Endothelial cell (in vitro differentiated cells): ENCODE measurements at regions not wholly inside any gene's neighbourhood (a gene's known extent, or its start where the extent isn't known, plus 50 kb on each side); places are given as distances from the start of the nearest gene placed in this dataset.

Experiments
- DNase-seq: peaks from one replicate; pipeline ENCODE4 v3.0.0; 2021; ENCODE audit warnings: low spot score
- H3K27ac Mint-ChIP-seq: one replicate; pipeline ENCODE4 v1.8.0; 2021; ENCODE audit warnings: mixed read lengths, inconsistent platforms; ENCODE audit not compliant: unreplicated experiment
- H3K27me3 Mint-ChIP-seq: one replicate; pipeline ENCODE4 v1.8.0; 2021; ENCODE audit warnings: mild to moderate bottlenecking, moderate library complexity, mixed read lengths, inconsistent platforms; ENCODE audit not compliant: unreplicated experiment
- H3K36me3 Mint-ChIP-seq: one replicate; pipeline ENCODE4 v1.8.0; 2021; ENCODE audit warnings: mild to moderate bottlenecking, low read depth, mixed read lengths, inconsistent platforms; ENCODE audit not compliant: unreplicated experiment
- H3K4me1 Mint-ChIP-seq: one replicate; pipeline ENCODE4 v1.8.0; 2021; ENCODE audit warnings: mild to moderate bottlenecking, mixed read lengths, inconsistent platforms; ENCODE audit not compliant: unreplicated experiment
- H3K4me3 Mint-ChIP-seq: one replicate; pipeline ENCODE4 v1.8.0; 2021; ENCODE audit warnings: mild to moderate bottlenecking, mixed read lengths, inconsistent platforms; ENCODE audit not compliant: unreplicated experiment
- H3K9me3 Mint-ChIP-seq: one replicate; pipeline ENCODE4 v1.8.0; 2021; ENCODE audit warnings: mixed read lengths, inconsistent platforms; ENCODE audit not compliant: unreplicated experiment
- CTCF ChIP-seq: fragments of 200-600 bp; sonication (generic); IDR thresholded peaks from one replicate; pipeline ENCODE4 v1.5.0; 2021; ENCODE audit warnings: antibody characterized with exemption; ENCODE audit not compliant: unreplicated experiment

- Mint-ChIP-seq H3K9me3 (peaks cover 6% of the 10 kb centered on the region), H3K4me3 (no peak overlapping the region), H3K4me1 (no peaks in the 10 kb centered on the region), H3K27ac (no peak overlapping the region), H3K36me3 (no peaks in the 10 kb centered on the region), H3K27me3 (no peaks in the 10 kb centered on the region)
- no peak for TF ChIP-seq CTCF
- no peak for DNase-seq
Observed at GRCh38 chr5:163366757-163367156, 70.6 kb upstream of the CCNG1 start.

- Mint-ChIP-seq H3K4me1 (no peaks in the 10 kb centered on the region), H3K27ac (no peak overlapping the region), H3K9me3 (peaks cover 6% of the 10 kb centered on the region), H3K4me3 (no peak overlapping the region), H3K27me3 (no peaks in the 10 kb centered on the region), H3K36me3 (no peaks in the 10 kb centered on the region)
- DNase-seq: no peak
- no peak for TF ChIP-seq CTCF
Observed at GRCh38 chr5:163369776-163370385, 67.5 kb upstream of the CCNG1 start.

- no peak for DNase-seq
- no peak for TF ChIP-seq CTCF
- no peak overlapping the region for H3K4me3 Mint-ChIP-seq
- H3K27ac Mint-ChIP-seq: no peak overlapping the region
- no peaks in the 10 kb centered on the region for H3K27me3 Mint-ChIP-seq
- no peaks in the 10 kb centered on the region for H3K4me1 Mint-ChIP-seq
- H3K36me3 Mint-ChIP-seq: no peaks in the 10 kb centered on the region
- H3K9me3 Mint-ChIP-seq: no peaks in the 10 kb centered on the region
Observed at GRCh38 chr5:163373436-163374084, 63.8 kb upstream of the CCNG1 start.

GRCh38 chr5:163377982-163378381 is 59.4 kb upstream of the CCNG1 start:
- no peak for DNase-seq
- no peak overlapping the region for H3K4me3 Mint-ChIP-seq

More at GRCh38 chr5:163377982-163378381, 59.4 kb upstream of the CCNG1 start:
- no peak overlapping the region for H3K27ac Mint-ChIP-seq
- TF ChIP-seq CTCF: no peak
- H3K4me1 Mint-ChIP-seq: no peaks in the 10 kb centered on the region
- peaks cover 5% of the 10 kb centered on the region for H3K36me3 Mint-ChIP-seq
- H3K27me3 Mint-ChIP-seq: no peaks in the 10 kb centered on the region
- no peaks in the 10 kb centered on the region for H3K9me3 Mint-ChIP-seq
